Prostate gland (tissue), 2 donors: ENCODE measurements at regions not wholly inside any gene's neighbourhood (a gene's known extent, or its start where the extent isn't known, plus 50 kb on each side); places are given as distances from the start of the nearest gene placed in this dataset.

Experiments used
- DNase-seq: peaks from one replicate; pipeline ENCODE4 v3.0.0-alpha.2; 2019; ENCODE audit warnings: low spot score
- H3K27ac ChIP-seq, 2 donors: fragments of 200-600 bp; sonication (generic); 2 replicates each; pipeline ENCODE4 v1.5.1; 2017 to 2019
- H3K27me3 ChIP-seq: fragments of 200-600 bp; sonication (generic); replicated peaks from 2 replicates; pipeline ENCODE4 v1.5.1; 2019; ENCODE audit not compliant: insufficient read depth
- H3K36me3 ChIP-seq, 2 donors: fragments of 200-600 bp; sonication (generic); 1 replicate in 1 of 2; 2 replicates in 1 of 2; pipeline versions ENCODE4 v1.5.1 to v1.8.1; 2017 to 2019
- H3K4me1 ChIP-seq: fragments of 200-600 bp; sonication (generic); replicated peaks from 2 replicates; pipeline ENCODE4 v1.5.1; 2019
- H3K4me3 ChIP-seq, 2 donors: fragments of 200-600 bp; sonication (generic); 2 replicates each; pipeline ENCODE4 v1.5.1; 2017 to 2019
- H3K9me3 ChIP-seq: fragments of 200-600 bp; sonication (generic); 2 replicates; pipeline ENCODE4 v1.5.1; 2017
- CTCF ChIP-seq, 4 experiments: fragments of 200-600 bp in 2 of 4; fragments of 450-650 bp in 2 of 4; sonication (generic) in 2 of 4; IDR thresholded peaks; 1 replicate in 3 of 4; 2 replicates in 1 of 4; pipeline ENCODE4 v1.5.1; 2016 to 2019; ENCODE audit warnings: antibody characterized with exemption in 4 of 4, mild to moderate bottlenecking in 2 of 4, moderate library complexity in 2 of 4
- POLR2A ChIP-seq: fragments of 450-650 bp; IDR thresholded peaks from one replicate; pipeline ENCODE4 v1.6.1; 2016; ENCODE audit warnings: antibody characterized with exemption, mild to moderate bottlenecking
- POLR2AphosphoS5 ChIP-seq: sonication (generic); formaldehyde crosslinking; IDR thresholded peaks from one replicate; pipeline ENCODE4 v1.6.1; 2017; ENCODE audit warnings: antibody characterized with exemption
- WGBS: methylation state at CpG from one replicate; pipeline ENCODE4 v1.1.5; 2018; 5-methylcytosine and 5-hydroxymethylcytosine counted together
- intact Hi-C: fragments of 100-400 bp; cut with DNase I; formaldehyde crosslinking; loops from one replicate; pipeline ENCODE4 v1.14.2; 2022

DNA sequence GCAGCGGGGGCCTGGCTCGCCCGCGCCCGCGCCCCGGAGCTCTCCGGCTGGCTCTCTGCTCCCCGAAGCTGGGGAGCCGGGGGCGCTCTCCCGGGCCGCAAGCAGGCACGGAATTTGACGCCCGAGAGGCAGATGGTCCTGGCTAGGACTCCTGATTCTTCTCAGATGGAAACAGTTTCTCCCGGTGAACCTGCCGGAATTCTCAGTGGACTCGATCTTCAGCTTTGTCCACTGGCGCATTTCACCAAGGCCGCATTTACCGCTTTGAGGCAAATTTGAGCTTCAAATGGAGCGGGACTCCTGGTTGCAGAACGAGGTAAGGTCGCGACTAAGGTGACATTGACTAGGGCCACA, 305.7 kb upstream of the KCNN2 start:
- Histone ChIP-seq H3K4me3 (peak overlapping the region; percentile 25 to 32), H3K27me3 (no peaks in the 10 kb centered on the region), H3K36me3 (no peaks in the 10 kb centered on the region), H3K9me3 (no peaks in the 10 kb centered on the region), H3K27ac (no peak overlapping the region), H3K4me1 (no peaks in the 10 kb centered on the region)
- TF ChIP-seq CTCF (IDR thresholded peaks at IDR 0.05) (no peak), POLR2A (no peak), POLR2AphosphoS5 (no peak)
- 7% methylated on average over 25 of the region's 26 CpGs for WGBS
- intact Hi-C loops = no loop called here
- no peak for DNase-seq

DNA sequence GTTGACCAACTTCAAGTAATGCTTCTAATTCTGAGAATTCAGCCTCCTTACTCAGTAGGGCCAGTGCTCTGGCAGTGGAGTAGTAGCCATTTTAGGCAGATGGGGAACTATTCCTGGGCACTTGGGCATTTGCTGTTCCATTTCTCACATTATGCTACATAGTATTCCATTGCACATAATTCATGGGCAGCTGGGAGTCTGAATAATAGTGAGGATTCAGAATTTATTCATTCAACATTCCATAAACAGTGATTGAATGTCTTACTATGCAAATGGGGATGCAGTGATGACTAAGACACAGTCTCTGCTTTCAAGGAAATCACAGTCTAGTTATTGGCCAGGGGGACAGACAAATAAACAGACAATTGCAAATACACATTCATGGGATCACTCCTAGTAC, 301.0 kb upstream of the KCNN2 start:
- H3K27me3 ChIP-seq = no peaks in the 10 kb centered on the region
- no peaks in the 10 kb centered on the region for H3K4me1 ChIP-seq
- H3K9me3 ChIP-seq = no peaks in the 10 kb centered on the region
- no peak for TF ChIP-seq POLR2A
- H3K27ac ChIP-seq = no peak overlapping the region
- intact Hi-C loops = no loop called here
- no peak overlapping the region for H3K4me3 ChIP-seq
- DNase-seq = no peak
- H3K36me3 ChIP-seq = no peaks in the 10 kb centered on the region

- DNase-seq = no peak
- Histone ChIP-seq H3K36me3 (no peaks in the 10 kb centered on the region), H3K4me1 (no peaks in the 10 kb centered on the region), H3K9me3 (no peaks in the 10 kb centered on the region), H3K27ac (no peak overlapping the region), H3K4me3 (no peak overlapping the region), H3K27me3 (no peaks in the 10 kb centered on the region)
- intact Hi-C loops = no loop called here
- TF ChIP-seq CTCF (IDR thresholded peaks at IDR 0.05) (no peak), POLR2A (no peak), POLR2AphosphoS5 (no peak)
Measured at GRCh38 chr5:114062932-114063867, 298.7 kb upstream of the KCNN2 start.

GRCh38 chr5:114065912-114066311, 296.0 kb upstream of the KCNN2 start:
- H3K4me1 ChIP-seq = no peaks in the 10 kb centered on the region

DNA sequence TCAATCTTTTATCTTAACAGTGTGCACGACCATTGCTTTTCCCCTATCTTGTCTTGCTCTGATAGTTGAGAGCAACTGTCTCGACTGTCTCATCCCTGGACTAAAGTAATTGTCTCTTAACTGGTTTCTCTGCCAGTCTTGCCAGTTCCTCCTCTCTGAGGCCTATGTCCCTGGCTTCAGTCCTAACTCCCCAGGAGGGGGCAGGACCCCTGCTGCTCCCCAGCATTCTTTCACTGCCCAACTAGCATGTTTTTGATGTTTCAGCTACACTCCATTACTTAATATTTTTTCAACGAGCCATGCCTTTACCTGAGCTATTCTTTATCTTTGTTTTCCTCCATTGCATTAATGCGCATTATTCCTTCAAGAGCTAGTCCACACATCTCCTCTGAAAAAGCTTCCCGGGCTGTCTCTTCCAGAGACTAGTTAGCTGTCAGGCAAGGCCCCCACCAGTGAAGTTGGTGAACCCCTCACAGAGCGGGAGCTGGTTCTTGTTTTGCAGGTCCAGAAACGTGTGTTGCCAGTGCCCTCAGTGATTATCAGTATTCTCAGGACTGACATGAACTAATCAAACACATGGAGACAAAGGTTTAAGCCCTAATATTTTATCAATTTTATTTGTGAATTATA, 291.7 kb upstream of the KCNN2 start:
- Histone ChIP-seq H3K27me3 (no peaks in the 10 kb centered on the region), H3K4me1 (no peaks in the 10 kb centered on the region), H3K4me3 (no peak overlapping the region), H3K36me3 (no peaks in the 10 kb centered on the region), H3K27ac (no peak overlapping the region), H3K9me3 (no peaks in the 10 kb centered on the region)
- 66% methylated on average over 7 of the region's 7 CpGs for WGBS
- intact Hi-C loops = no loop called here
- TF ChIP-seq CTCF (IDR thresholded peaks at IDR 0.05) = no peak
- no peak for TF ChIP-seq POLR2A
- no peak for TF ChIP-seq POLR2AphosphoS5
- no peak for DNase-seq

More at GRCh38 chr5:114065912-114066311, 296.0 kb upstream of the KCNN2 start:
- H3K27ac ChIP-seq = no peak overlapping the region
- no peaks in the 10 kb centered on the region for H3K9me3 ChIP-seq
- H3K27me3 ChIP-seq = no peaks in the 10 kb centered on the region
- intact Hi-C loops = no loop called here
- TF ChIP-seq CTCF (IDR thresholded peaks at IDR 0.05) (no peak), POLR2AphosphoS5 (no peak), POLR2A (no peak)
- no peaks in the 10 kb centered on the region for H3K36me3 ChIP-seq
- H3K4me3 ChIP-seq = no peak overlapping the region
- WGBS = 63% methylated on average over 1 of the region's 1 CpG
- no peak for DNase-seq
